HG03457 (cell line): ENCODE measurements at regions not wholly inside any gene's neighbourhood (a gene's known extent, or its start where the extent isn't known, plus 50 kb on each side); places are given as distances from the start of the nearest gene placed in this dataset.
"Not testable (repeated sequence)": the region's sequence is repeated elsewhere in the genome, so short reads cannot be mapped to it uniquely, and the experiment has no call there.

Source experiments
- ATAC-seq: cut with Tn5 transposase; IDR thresholded peaks from one replicate; pipeline ENCODE4 v1.9.1; 2021; ENCODE audit warnings: moderate number of reproducible peaks; ENCODE audit not compliant: unreplicated experiment

- ATAC-seq, result not testable (repeated sequence)
Measured at GRCh38 chr13:18240086-18240485, 941.5 kb downstream of the TUBA3C start.

GRCh38 chr13:18238586-18238985, 943.0 kb downstream of the TUBA3C start:
- ATAC-seq, result not testable (repeated sequence)

- ATAC-seq, result no peak
Measured at GRCh38 chr13:18236528-18236815, 945.2 kb downstream of the TUBA3C start.

GRCh38 chr13:18235756-18236527, 945.7 kb downstream of the TUBA3C start:
- no peak for ATAC-seq

GRCh38 chr13:18235172-18235571, 946.5 kb downstream of the TUBA3C start:
- no peak for ATAC-seq

- not testable (repeated sequence) for ATAC-seq
Measured at GRCh38 chr13:18234451-18234850, 947.2 kb downstream of the TUBA3C start.

GRCh38 chr13:18233783-18234299, 947.8 kb downstream of the TUBA3C start:
- ATAC-seq, result no peak

- no peak for ATAC-seq
Measured at GRCh38 chr13:18232994-18233782, 948.4 kb downstream of the TUBA3C start.

- no peak for ATAC-seq
Measured at GRCh38 chr13:18232298-18232993, 949.2 kb downstream of the TUBA3C start.

- ATAC-seq, result not testable (repeated sequence)
Measured at GRCh38 chr13:18224411-18224810, 957.2 kb downstream of the TUBA3C start.

GRCh38 chr13:18214689-18215088, 966.9 kb downstream of the TUBA3C start:
- ATAC-seq, result peak; percentile 34

GRCh38 chr13:18213511-18213910, 968.1 kb downstream of the TUBA3C start:
- not testable (repeated sequence) for ATAC-seq

GRCh38 chr13:18212873-18213272, 968.8 kb downstream of the TUBA3C start:
- peak; percentile 32 for ATAC-seq

- peak; percentile 91 for ATAC-seq
Measured at GRCh38 chr13:18211752-18212560, 969.7 kb downstream of the TUBA3C start.

- ATAC-seq, result not testable (repeated sequence)
Measured at GRCh38 chr13:18204614-18205178, 976.9 kb downstream of the TUBA3C start.

GRCh38 chr13:18195365-18195678, 986.3 kb downstream of the TUBA3C start:
- ATAC-seq, result not testable (repeated sequence)

GRCh38 chr13:18194631-18195364, 986.8 kb downstream of the TUBA3C start:
- ATAC-seq, result not testable (repeated sequence)

- ATAC-seq, result not testable (repeated sequence)
Measured at GRCh38 chr13:18194104-18194503, 987.5 kb downstream of the TUBA3C start.
